IPS-11a (cell line): ENCODE measurements at regions not wholly inside any gene's neighbourhood (a gene's known extent, or its start where the extent isn't known, plus 50 kb on each side); places are given as distances from the start of the nearest gene placed in this dataset.
"Not testable (repeated sequence)": the region's sequence is repeated elsewhere in the genome, so short reads cannot be mapped to it uniquely, and the experiment has no call there.

Source experiments
- H3K4me3 ChIP-seq: one replicate; pipeline ENCODE4 v1.5.1; 2013; ENCODE audit warnings: low read depth, low read length, control low read depth

DNA sequence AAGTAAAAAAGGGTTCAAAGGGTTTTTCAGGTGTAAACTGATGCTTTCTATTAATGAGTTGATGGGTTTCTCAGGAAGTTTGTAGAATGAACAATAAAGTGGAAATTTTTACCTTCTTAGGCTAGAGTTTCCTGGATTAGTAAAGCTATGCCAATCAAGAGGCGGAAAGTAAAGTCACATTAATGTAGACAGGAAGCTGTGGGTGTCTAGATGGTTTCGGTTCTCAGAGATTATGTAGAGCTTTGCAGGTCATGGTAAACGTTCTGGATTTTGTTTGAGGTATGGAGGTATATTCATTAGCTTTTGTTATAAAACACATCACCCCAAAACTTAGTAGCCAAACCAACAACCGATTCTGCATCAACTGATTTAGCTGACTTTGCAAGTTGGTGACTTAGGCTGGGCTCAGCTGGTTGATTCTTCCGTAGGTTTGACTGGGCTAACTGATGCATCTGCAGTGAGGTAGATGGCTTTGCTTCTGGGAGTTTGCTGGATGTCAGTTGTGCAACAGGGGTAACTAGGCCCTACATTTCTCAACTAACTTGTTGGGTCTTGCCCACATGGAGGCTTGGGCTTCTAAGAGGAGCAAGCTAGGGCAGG, 273.8 kb downstream of the MSX2 start:
- H3K4me3 ChIP-seq = no peak overlapping the region

DNA sequence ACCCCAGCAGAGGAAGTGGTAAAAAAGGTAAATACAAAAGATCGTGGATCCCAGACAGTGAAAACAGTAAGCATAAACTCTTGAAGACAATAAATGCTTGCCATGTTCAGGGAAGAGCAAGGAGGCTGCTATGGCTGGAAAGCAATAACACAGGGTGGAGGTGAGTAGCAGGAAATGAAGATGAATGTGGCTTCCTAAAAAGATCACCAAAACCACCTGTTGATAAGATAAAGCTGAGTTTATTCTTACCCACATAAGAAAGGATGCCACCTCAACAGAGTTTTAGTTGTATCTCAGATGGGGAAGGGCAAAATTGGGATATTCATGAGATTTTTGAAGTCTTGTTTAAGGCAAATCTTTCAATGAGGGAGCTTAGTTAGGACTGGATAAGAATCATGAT, 273.3 kb downstream of the MSX2 start:
- no peak overlapping the region for H3K4me3 ChIP-seq

DNA sequence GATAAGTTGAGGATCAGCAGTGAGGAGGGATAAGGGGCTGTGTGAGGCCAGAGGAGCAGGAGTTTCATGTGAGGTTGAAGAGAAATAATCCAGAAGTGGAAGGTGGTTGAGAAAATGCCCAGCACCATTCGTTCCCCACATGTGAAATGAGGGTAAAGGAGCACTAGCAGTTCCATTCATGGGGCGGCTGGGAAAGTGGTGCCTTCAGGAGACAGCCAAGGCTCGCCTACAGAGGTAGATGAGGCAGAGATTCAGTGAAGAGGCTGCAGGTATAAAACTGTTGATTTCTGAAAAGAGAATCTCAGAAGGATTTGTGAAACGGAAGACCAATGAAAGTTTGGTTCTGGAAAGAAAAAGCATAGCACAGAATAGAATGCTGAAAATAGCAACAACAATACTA, 272.6 kb downstream of the MSX2 start:
- H3K4me3 ChIP-seq = no peak overlapping the region

DNA sequence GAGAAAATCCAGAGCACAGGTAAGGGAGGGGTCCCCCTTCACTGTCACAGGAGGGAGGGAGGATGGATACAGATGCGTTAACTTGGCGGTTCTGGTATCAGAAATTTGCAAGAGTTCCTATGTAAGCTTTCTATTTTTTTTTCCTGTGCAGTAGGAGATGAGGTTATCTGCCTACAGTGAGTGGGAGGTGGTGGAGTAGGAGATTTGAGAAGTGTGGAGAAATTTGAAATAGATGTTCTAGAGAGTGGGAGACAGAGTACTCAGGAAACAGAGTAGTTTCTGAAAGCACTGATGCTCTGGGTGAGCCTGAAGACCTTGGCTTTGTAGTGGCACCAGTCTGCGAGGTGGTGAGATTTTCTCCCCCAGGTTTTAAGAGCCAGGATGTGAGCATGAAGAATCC, 271.4 kb downstream of the MSX2 start:
- no peak overlapping the region for H3K4me3 ChIP-seq

DNA sequence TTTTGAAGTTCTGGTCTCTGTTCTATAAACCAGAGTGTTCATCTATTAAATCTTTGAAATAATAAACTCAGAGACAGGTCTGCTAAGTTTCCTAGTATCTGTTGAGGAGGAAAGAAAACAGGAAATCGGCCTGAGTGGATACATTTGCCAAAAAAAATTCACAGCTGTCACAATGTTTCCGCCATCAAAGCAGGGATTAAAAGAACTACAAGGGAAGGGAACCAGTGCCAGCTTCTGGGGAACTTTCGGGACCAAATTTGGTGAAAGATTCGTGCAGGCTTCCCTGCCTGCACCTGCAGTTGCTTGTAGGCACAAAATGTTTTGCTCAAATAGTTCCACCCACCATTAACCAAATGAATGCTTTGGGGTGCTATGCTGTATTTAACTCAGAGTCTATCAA, 267.5 kb downstream of the MSX2 start:
- no peak overlapping the region for H3K4me3 ChIP-seq

DNA sequence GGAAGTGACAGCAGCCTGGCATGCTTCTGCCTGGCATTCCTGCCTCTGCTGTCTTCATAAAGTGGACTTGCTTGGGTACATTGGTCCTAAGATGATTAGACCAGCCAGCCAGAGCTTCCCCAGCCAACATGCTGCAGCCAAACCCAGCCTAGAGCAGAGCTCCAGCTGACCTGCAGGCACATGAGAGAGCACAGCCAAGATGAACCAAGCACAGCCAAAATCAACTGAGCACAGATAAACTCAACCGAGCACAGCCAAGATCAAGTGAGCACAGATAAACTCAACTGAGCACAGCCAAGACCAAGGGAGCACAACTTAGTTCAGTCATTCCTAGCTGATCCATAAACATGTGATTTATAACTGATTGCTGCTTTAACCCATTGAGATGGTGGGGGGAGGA, 266.5 kb downstream of the MSX2 start:
- H3K4me3 ChIP-seq = no peak overlapping the region

DNA sequence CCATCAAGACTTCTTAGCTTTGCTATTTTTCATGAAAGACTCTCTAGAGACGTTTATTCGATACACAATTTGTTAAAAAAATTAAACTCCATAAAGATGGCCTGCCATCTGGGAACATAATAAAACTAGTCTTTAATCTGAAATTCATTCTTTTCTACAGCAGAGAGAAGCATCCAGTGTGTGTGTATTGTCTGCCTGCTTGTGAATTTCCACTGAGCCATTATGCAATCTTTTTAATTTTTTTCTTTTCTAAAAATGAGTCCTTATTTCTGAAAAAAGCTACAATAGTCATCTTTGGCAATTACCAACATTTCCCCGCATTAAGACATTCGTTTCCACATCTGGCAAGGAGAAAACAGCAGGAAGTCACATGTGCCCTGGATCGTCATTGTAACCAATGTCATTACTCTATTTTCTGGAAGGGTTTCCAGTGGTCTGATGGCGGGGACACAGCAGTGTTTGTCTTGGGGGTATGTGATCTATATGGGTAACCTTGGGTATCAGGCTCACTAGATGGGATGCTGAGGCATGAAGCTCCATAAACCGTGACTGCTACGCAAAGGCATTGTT, 263.1 kb downstream of the MSX2 start:
- H3K4me3 ChIP-seq = no peak overlapping the region

DNA sequence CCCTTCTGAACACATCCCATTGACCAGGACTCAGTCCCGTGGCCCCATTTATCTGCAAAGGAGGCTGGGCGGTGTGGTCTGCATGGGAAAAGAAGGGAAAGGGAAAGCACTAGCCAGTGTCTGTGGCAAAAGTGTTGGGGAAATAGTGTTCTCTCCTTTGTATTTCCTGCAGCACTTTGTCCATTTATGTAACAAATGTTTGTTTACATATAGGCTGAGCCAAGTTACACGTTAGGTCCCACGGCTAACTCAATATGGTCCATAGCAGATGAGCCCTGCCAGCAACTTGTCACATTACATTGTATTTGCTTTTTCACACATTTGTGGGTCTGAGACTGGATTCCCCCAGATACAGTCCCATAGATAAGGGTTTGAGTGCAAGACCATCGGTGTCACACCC, 260.5 kb downstream of the MSX2 start:
- no peak overlapping the region for H3K4me3 ChIP-seq

DNA sequence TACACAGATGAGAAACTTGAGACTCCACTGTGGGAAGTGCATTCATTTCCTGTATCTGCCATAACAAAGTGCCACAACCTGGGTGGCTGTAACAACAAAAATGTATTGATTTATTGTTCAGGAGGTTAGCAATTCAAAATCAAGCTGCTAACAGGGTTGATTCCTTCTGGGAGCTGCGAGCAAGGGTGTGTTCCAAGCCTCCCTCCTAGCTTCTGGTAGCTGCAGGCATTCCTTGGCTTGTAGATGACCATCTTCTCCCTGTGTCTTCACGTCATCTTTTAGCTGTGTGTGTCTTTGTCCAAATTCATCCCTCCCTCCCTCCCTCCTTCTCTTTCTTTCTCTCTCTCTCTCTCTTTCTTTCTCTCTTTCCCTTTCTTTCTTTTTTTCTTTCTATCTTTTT, 258.1 kb downstream of the MSX2 start:
- H3K4me3 ChIP-seq = no peak overlapping the region

DNA sequence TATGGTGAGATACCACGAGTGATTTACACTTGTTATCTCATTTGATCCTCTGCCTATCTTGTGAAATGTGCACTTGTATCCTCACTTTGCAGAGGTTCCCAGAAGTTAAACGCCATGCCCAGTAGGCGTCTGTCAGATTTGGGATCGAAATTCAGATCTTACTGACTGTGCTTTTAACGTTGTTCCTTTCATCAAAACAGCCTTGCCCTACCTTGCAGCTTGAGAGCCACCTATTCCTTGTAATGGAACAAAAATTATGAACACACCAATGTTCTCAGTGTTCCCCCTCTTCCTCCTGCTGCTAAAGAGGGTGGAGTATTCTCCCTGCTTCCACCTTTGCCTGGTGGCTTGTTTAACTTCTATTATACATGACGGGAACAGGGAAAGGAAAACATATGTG, 257.0 kb downstream of the MSX2 start:
- H3K4me3 ChIP-seq = no peak overlapping the region

DNA sequence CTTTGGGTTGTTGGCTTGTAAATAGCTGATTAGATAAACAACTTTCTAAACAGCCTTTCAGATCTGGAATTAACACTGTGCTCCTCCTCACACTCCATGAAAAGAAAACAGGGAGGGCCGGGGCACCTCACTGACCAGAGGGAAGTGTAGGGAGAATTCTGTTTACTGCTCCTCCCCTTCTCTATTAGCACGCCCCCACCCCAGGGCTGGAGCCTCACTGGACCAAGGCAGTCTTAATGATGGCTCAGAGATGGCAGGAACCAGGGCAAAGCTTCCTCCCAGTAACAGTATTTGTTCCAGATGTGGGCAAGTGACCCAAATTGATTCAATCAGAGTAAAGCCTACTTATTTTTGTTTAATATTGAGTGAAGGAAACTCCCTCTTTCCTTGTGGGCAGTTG, 256.6 kb downstream of the MSX2 start:
- no peak overlapping the region for H3K4me3 ChIP-seq

DNA sequence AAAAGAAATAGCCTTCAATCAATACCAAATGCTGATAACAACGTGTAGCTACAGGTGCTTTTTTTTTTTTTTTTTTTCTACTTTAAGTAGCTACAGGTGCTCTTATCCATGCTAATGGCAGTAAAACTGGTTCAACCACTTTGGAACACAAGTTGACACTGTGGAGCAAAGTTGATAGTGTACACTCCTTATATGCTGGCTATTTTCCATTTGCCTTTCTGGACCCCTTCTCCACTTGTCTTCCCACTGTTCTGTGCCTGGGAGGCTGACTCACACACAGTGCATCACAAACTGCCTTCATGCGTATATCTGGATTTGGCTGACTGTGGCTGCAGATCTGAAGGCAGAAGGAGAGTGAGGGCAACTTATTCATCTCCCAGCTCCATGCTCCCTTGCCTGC, 247.9 kb downstream of the MSX2 start:
- H3K4me3 ChIP-seq = no peak overlapping the region

DNA sequence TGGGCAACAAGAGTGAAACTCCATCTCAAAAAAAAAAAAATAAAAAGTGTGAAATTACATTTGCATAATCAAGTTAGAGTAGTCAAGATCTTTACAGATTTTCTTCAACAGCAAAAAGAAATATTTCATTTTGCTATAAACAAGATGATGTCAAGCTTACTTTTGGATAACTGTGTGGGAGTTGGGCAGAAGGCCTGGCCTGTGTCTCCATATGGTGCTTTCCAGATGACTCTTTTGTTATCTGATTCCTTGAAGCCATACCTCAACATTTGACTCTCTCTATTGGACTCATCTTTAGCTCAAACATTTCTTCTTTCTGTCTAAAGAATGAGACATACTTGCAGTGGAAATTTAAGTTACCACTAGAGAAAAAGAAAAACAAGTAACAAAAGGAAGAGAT, 246.8 kb downstream of the MSX2 start:
- no peak overlapping the region for H3K4me3 ChIP-seq

DNA sequence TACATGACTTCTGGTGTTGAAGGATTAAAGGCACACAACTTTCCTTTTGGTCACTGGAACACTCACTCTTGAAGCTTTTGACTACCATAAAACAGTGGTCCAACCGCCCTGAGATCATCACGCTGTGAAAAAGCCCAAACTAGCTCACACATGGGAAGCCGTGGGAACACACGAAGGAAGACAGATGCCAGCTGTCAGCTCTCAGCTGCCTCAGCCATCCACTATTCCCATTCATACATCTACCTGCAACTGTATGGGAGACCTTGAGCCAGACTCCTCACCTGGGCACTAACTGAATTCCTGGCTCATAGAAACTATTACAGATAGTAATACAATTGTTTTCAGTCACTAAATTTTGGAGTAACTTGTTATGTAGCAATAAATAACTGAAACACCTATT, 246.1 kb downstream of the MSX2 start:
- H3K4me3 ChIP-seq = no peak overlapping the region

DNA sequence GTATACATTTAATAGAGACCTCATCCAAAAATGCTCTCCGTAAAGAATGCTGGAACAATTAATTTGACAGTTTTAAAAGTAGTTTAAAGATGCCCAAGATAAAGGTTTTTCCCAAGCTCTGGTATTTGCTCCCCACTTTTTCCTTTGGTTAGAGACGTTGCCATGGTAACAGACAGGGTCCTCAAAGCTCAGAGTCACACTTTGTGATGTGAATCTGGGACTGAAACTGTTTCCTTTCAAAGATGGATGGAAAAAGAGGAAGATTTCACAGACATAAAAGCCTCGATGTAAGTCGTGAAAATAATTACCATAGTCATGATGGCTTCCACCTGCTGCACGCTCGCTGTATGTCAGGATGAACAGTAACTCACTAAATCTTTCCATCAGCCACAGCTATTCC, 229.5 kb downstream of the MSX2 start:
- no peak overlapping the region for H3K4me3 ChIP-seq

DNA sequence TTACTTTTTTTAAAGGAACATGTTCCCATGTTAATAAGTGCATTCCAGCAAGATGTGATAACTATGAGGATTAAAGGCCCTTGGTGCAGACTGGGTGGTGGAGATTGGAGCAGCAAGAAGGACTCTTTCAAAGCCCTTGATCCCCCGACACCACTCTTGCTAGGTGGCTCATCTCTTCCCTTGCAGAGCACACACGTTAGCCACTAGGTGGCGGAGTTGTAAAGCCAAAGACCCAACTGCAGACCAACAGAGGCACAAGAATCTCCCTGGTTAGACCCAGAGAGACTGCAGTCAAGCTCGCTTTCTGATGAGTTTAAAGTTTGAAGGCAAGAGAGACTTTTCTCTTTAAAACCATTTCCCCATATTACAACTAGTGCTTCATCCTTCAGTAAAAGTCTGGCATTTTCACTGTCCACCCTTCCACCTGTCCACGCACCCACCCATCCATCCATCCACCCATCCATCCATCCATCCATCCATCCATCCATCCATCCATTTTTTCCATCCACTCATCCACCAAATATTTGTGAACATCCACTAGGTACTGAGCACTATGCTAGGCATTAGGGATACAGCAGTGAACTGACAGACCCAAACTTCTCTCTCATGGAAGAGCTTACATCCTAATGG, 226.9 kb downstream of the MSX2 start:
- H3K4me3 ChIP-seq = no peak overlapping the region

DNA sequence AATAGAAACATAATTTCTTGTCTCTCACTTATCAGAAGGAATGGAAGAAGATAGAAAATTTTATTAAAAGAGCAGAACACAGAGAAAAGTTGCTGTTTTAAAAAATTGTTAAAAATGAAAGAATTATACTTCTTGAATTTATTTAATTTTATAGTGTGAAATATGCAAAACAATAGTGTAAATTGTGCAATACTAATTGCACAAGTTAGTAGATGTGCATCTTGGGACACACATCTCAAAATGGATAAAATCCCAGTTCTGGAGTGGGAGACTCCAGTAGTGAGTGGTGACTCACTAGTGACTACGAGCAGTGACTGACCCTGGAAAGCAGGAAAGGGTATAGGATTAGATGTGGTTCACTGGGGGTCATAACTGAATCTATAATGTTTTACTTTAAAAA, 223.2 kb downstream of the MSX2 start:
- H3K4me3 ChIP-seq = no peak overlapping the region

DNA sequence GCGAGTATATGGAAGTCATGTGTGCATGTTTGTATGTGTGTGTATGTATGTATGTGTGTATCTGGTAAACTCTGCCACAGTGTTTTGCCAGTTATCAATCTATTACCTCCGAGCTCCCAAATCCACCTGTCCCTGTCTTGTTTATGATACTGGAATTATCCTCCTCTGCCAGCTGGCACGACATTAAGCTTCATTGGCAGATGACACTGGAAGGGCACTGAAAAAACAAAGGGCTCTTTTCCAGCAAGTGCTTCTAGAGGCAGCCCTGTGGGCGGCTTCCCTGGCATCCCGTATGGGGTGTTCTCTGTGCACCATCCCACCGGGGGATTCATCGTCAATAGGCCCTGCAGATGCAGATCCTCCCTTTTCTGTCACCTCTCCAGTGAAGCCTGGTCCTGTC, 221.5 kb downstream of the MSX2 start:
- no peak overlapping the region for H3K4me3 ChIP-seq

DNA sequence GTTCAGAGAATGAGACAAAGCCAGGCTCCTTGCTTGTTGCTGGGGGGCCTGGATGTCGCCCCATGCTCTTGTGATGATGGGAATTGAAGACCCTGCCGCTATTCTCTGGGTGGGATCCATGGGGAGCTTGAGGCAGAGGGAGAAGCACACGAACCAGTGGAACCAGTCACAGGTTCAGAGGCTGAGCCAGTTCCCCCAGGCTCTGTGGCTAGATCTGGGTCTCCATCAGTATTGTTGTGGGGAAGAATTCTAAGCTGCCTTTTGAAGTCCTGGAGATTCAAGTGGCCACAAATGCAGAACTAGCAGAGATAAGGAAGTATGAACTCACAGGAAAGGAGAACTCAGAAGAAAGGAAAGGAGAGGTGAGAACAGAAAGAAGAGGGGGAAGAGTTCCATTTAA, 219.4 kb downstream of the MSX2 start:
- no peak overlapping the region for H3K4me3 ChIP-seq

DNA sequence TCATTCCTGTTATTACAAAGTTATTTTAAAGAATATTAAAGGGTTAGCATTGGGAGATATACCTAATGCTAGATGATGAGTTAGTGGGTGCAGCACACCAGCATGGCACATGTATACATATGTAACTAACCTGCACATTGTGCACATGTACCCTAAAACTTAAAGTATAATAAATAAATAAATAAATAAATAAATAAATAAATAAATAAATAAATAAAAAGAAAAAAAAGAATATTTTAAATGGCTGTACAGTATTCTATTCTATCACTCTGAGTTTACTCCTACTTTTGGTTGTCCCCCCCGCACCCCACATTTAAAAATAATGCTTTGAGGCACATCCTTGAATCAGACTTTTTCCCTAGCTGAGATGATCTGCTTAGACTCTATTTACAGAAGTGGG, 218.6 kb downstream of the MSX2 start:
- H3K4me3 ChIP-seq = not testable (repeated sequence)

DNA sequence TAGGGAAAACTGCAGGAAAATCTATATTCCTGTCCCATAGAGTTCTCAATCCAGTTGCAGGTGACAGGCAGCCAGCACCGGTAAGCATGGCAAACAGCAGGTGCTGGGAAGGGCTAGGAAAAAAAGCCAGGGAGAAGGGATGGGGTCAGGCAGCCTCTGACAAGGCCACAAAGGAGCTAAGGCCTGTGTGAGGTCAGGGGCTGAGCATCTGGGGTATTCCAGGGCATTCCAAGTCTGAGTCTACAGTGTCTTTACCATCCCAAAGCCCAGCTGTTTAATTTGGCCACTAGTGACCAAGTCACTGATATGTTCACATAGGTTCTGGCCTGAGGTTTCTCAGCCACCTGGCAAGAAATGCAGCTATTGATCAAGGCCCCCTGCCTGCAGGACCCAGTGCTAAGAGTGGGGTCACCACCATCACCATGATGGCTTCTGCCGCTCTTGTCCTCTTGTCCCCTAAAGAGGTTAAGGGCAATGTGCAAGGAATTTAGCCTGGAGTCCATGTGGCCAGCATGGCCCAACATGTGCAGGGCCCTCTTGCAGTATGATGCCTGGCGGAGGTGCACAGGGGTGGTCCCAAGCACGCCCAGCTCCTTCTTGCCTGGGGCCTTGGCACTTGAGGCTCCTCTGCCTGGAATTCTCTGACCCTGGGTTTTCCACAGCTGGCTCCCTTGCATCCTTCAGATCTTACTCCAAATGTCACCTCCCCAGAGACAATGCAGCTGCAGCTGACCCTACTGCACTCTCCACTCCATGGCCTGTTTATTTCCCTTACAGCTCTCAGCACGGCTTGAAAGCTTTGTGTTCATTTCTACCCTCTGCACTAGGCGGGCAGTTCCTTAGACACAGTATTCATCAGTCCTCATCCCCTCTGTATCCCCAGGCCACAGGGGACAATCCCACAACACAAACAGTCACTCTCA, 213.1 kb downstream of the MSX2 start:
- H3K4me3 ChIP-seq = no peak overlapping the region
